ENCODE measurements at regions not wholly inside any gene's neighbourhood (a gene's known extent, or its start where the extent isn't known, plus 50 kb on each side); places are given as distances from the start of the nearest gene placed in this dataset.

GRCh38 chr2:60154142-60154541, 399.3 kb downstream of the BCL11A start:
- DNase-seq = no peak

GRCh38 chr2:60152226-60152833, 401.1 kb downstream of the BCL11A start:
- no peak for DNase-seq

GRCh38 chr2:60149176-60149575, 404.3 kb downstream of the BCL11A start:
- DNase-seq = no peak

GRCh38 chr2:60148716-60149115, 404.7 kb downstream of the BCL11A start:
- no peak for DNase-seq

GRCh38 chr2:60140185-60140584, 413.3 kb downstream of the BCL11A start:
- DNase-seq = no peak

- DNase-seq = no peak
Observed at GRCh38 chr2:60136913-60137312, 416.5 kb downstream of the BCL11A start.

GRCh38 chr2:60127191-60127590, 426.3 kb downstream of the BCL11A start:
- DNase-seq = no peak

- no peak for DNase-seq
Observed at GRCh38 chr2:60125611-60126426, 427.6 kb downstream of the BCL11A start.

- no peak for DNase-seq
Observed at GRCh38 chr2:60119778-60120177, 433.7 kb downstream of the BCL11A start.

- DNase-seq = no peak
Observed at GRCh38 chr2:60118917-60119316, 434.5 kb downstream of the BCL11A start.

- DNase-seq = no peak
Observed at GRCh38 chr2:60118061-60118460, 435.4 kb downstream of the BCL11A start.

GRCh38 chr2:60116161-60116875, 437.1 kb downstream of the BCL11A start:
- no peak for DNase-seq

GRCh38 chr2:60109744-60110143, 443.7 kb downstream of the BCL11A start:
- DNase-seq = no peak

- DNase-seq = no peak
Observed at GRCh38 chr2:60106836-60107529, 446.5 kb downstream of the BCL11A start.

- no peak for DNase-seq
Observed at GRCh38 chr2:60105906-60106305, 447.5 kb downstream of the BCL11A start.

- no peak for DNase-seq
Observed at GRCh38 chr2:60104514-60105505, 448.6 kb downstream of the BCL11A start.

GRCh38 chr2:60100034-60100433, 453.4 kb downstream of the BCL11A start:
- DNase-seq = no peak

GRCh38 chr2:60098996-60099395, 454.5 kb downstream of the BCL11A start:
- no peak for DNase-seq

- DNase-seq = no peak
Observed at GRCh38 chr2:60097298-60097697, 456.2 kb downstream of the BCL11A start.

- DNase-seq = no peak
Observed at GRCh38 chr2:60096556-60096955, 456.9 kb downstream of the BCL11A start.

- no peak for DNase-seq
Observed at GRCh38 chr2:60095903-60096302, 457.6 kb downstream of the BCL11A start.

All from hindlimb muscle (tissue), 1 donor.